Activated naive CD4-positive, alpha-beta T cell treated with anti-CD3 and anti-CD28 coated beads, Interleukin-2, amount 10 ng/mL, durations not matched to agents 7 days and 5 days (primary cell): ENCODE measurements at regions not wholly inside any gene's neighbourhood (a gene's known extent, or its start where the extent isn't known, plus 50 kb on each side); places are given as distances from the start of the nearest gene placed in this dataset.

ENCODE experiments used
- CTCF ChIA-PET: fragments of 350-600 bp; sonication (Branson Sonifier 250); formaldehyde crosslinking; loops from one replicate; lab custom pipeline; 2021; ENCODE audit warnings: antibody characterized with exemption; lab: Charles Lee
- DNase-seq: peaks from one replicate; pipeline ENCODE4 v3.0.0-alpha.2; 2020
- H3K27ac Mint-ChIP-seq: one replicate; pipeline ENCODE4 v1.8.0; 2021; ENCODE audit warnings: mild to moderate bottlenecking, moderate library complexity, mixed read lengths
- H3K27me3 Mint-ChIP-seq: one replicate; pipeline ENCODE4 v1.8.0; 2021; ENCODE audit warnings: mild to moderate bottlenecking, mixed read lengths
- H3K36me3 Mint-ChIP-seq: one replicate; pipeline ENCODE4 v1.8.0; 2021; ENCODE audit warnings: mixed read lengths
- H3K4me1 Mint-ChIP-seq: one replicate; pipeline ENCODE4 v1.8.0; 2021; ENCODE audit warnings: mixed read lengths
- H3K4me3 Mint-ChIP-seq: one replicate; pipeline ENCODE4 v1.8.0; 2021; ENCODE audit warnings: mild to moderate bottlenecking, moderate library complexity, mixed read lengths
- H3K9me3 Mint-ChIP-seq: one replicate; pipeline ENCODE4 v1.8.0; 2021; ENCODE audit warnings: mixed read lengths

DNA sequence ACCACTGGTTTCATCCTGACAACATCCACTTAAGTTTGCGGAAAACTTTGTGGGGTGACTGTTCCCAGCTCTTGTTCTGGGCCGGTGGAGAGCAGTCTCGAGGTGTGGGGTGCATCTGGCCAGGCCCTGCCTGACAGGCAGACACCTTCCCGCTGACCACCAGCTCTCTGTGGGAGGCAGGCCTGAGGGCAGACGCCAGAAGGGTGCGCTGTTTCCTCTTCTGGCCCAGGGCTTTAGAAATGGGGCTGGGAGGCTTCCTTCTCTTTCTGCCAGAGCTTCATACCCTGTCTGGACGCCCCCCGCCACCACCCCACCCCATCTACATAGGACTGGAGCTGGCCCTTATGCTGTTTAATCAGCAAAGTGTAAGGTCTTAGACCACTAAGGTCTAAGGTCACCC is 263.8 kb downstream of the LOXHD1 start:
- H3K27me3 Mint-ChIP-seq = peaks cover 11% of the 10 kb centered on the region
- no peaks in the 10 kb centered on the region for H3K9me3 Mint-ChIP-seq
- H3K27ac Mint-ChIP-seq = no peak overlapping the region
- H3K4me1 Mint-ChIP-seq = peaks cover 13% of the 10 kb centered on the region
- CTCF ChIA-PET = interaction anchor here (0.9 to 1.2 kb wide), 2 partner anchors 9 to 113 kb away, joined by 3 read pairs; no protein-coding TSS in a partner anchor
- no peak for DNase-seq
- H3K36me3 Mint-ChIP-seq = no peaks in the 10 kb centered on the region
- no peak overlapping the region for H3K4me3 Mint-ChIP-seq

DNA sequence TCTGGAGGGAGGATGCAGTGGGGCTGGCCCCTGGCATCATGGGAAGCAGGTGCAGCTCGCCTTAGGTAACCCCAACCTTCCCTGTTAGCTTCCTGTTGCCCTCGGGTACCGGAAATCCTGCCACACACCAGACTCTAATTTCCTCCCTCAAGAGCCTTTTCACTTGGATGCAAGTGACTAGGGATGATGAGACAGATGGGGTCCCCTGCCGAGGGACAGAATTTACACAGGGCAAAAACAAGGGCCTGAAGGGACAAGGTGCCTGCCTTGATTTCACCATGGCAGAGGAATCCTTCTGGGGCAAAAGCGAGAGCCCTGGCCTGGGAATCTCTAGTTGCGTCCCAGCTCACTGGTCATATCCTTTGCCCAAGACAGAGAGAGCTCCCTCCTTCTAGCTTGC is 263.1 kb downstream of the LOXHD1 start:
- H3K9me3 Mint-ChIP-seq = no peaks in the 10 kb centered on the region
- peaks cover 13% of the 10 kb centered on the region for H3K4me1 Mint-ChIP-seq
- H3K27ac Mint-ChIP-seq = no peak overlapping the region
- peaks cover 4% of the 10 kb centered on the region for H3K27me3 Mint-ChIP-seq
- no peak for DNase-seq
- no peaks in the 10 kb centered on the region for H3K36me3 Mint-ChIP-seq
- H3K4me3 Mint-ChIP-seq = no peak overlapping the region
- CTCF ChIA-PET = interaction anchor here (1.2 kb wide), 1 partner anchor 114 kb away, joined by 3 read pairs; no protein-coding TSS in a partner anchor

DNA sequence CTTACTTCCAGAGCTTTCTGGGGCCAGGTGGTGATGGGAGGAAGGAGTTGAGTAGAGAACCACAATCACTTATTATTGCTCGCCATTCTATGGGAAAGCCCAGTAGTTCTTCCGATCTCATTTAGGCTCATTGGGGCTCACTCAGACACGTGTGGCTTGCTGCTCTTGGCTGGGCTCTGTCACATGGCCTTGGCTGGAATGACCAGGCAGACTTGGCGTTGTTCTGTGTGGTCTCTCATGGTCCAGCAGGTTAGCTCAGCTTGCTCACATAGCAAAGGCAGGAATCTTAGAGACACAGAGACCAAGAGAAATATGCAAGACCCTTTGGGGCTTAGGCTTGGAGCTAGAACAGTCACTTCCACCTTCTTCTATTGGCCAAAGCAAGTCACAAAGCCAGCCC is 261.2 kb downstream of the LOXHD1 start:
- Mint-ChIP-seq H3K27ac (no peak overlapping the region), H3K9me3 (no peaks in the 10 kb centered on the region), H3K4me1 (peaks cover 13% of the 10 kb centered on the region), H3K4me3 (no peak overlapping the region), H3K27me3 (peaks cover 7% of the 10 kb centered on the region), H3K36me3 (no peaks in the 10 kb centered on the region)
- no peak for DNase-seq
- CTCF ChIA-PET = no interaction called here

DNA sequence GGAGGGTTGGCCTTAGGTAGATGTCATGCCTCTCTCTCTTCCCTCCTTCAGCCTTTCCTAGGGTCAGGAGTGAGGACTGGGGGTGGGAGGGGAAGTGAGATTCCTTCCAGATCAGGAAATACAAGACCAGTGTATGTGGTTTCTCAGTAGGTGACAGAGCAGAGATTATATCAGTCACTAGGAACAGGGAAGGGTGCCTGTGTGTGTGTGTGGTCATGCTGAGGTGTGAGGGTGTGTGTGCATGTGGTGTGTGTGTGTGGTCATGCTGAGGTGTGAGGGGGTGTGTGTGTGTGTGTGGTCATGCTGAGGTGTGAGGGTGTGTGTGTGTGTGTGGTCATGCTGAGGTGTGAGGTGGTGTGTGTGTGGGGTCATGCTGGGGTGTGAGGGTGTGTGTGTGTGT is 259.8 kb downstream of the LOXHD1 start:
- DNase-seq = no peak
- peaks cover 16% of the 10 kb centered on the region for H3K27me3 Mint-ChIP-seq
- peaks cover 13% of the 10 kb centered on the region for H3K4me1 Mint-ChIP-seq
- H3K9me3 Mint-ChIP-seq = no peaks in the 10 kb centered on the region
- CTCF ChIA-PET = no interaction called here
- no peak overlapping the region for H3K4me3 Mint-ChIP-seq
- H3K36me3 Mint-ChIP-seq = no peaks in the 10 kb centered on the region
- peak overlapping the region; percentile 59 for H3K27ac Mint-ChIP-seq

DNA sequence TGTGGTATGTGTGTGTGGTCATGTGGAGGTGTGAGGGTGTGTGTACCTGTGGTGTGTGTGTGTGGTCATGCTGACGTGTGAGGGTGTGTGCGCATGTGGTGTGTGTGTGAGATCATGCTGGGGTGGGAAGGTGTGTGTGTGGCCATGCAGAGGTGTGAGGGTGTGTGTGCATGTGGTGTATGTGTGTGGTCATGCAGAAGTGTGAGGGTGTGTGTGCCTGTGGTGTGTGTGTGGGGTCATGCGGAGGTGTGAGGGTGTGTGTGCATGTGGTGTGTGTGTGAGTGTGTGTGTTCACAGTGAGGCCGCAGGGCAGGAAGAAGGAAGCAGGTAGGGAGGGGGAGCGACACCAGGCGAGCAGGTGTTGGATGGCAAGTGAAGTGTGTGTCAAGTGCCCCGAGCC is 259.0 kb downstream of the LOXHD1 start:
- CTCF ChIA-PET = no interaction called here
- Mint-ChIP-seq H3K4me3 (no peak overlapping the region), H3K36me3 (no peaks in the 10 kb centered on the region), H3K27ac (no peak overlapping the region), H3K4me1 (peaks cover 13% of the 10 kb centered on the region), H3K9me3 (no peaks in the 10 kb centered on the region), H3K27me3 (peaks cover 16% of the 10 kb centered on the region)
- DNase-seq = no peak

DNA sequence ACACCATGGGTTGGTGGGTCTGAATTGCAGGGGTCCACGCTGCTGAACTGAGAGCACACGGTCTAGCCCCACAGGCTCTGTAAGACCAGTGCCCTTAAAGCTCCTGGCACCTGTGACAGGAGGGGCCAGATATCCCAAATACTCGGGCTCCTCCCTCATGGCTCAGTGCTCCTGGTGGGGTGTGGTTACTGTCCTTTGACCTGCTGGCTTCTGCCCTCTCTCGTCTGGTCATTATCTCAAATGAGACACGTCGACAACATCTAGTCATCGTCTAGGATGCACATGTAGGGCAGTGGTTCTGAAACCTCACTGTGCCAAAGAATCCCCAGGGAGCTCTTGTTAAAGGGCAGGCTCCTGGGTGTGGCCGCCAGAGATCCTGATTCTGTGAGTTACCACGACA is 258.4 kb downstream of the LOXHD1 start:
- DNase-seq = no peak
- Mint-ChIP-seq H3K9me3 (no peaks in the 10 kb centered on the region), H3K4me1 (peaks cover 13% of the 10 kb centered on the region), H3K27ac (no peak overlapping the region), H3K4me3 (no peak overlapping the region), H3K36me3 (no peaks in the 10 kb centered on the region), H3K27me3 (peaks cover 16% of the 10 kb centered on the region)
- CTCF ChIA-PET = no interaction called here

DNA sequence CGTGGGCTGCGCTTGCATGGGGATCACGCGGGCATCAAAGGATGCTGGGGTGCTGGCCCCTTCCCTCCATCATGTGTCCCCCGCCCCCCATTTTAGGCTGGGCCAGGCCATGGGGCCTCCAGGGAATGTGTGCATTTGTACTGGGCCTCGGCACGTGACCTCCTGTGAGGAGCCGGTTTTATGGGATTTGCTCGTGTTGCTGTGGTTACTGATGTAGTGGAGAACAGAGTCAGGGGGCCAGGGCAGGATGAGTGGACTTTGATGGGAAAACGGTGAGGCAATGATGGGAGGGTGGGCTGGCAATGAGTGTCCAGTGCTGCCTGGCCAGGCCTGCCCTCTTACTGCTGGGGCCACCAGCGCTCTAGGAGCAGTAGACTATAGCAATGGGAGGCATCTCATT is 257.7 kb downstream of the LOXHD1 start:
- Mint-ChIP-seq H3K4me3 (no peak overlapping the region), H3K27me3 (peaks cover 16% of the 10 kb centered on the region), H3K36me3 (no peaks in the 10 kb centered on the region), H3K9me3 (no peaks in the 10 kb centered on the region), H3K27ac (no peak overlapping the region), H3K4me1 (peaks cover 9% of the 10 kb centered on the region)
- CTCF ChIA-PET = no interaction called here
- DNase-seq = no peak

DNA sequence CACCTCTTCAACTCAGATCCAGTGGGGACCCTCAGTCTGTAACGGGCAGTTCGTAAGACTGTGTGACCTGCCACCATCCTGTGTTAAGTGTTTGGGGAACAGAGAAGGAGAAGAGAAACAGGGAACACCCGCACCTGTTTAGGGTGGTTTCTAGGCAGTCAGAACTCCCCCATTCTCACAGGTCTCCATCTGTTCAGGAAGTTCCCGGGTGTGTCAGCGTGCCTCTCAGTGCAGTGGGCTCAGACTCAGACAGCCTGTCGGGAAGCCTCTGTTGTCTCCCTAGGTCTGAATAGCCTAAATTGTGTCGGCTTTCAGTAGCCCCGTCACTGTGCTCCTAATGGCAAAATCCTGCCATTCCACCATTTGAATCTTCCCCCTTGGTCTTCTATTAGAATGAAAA is 256.6 kb downstream of the LOXHD1 start:
- no peak overlapping the region for H3K27ac Mint-ChIP-seq
- CTCF ChIA-PET = no interaction called here
- H3K36me3 Mint-ChIP-seq = no peaks in the 10 kb centered on the region

DNA sequence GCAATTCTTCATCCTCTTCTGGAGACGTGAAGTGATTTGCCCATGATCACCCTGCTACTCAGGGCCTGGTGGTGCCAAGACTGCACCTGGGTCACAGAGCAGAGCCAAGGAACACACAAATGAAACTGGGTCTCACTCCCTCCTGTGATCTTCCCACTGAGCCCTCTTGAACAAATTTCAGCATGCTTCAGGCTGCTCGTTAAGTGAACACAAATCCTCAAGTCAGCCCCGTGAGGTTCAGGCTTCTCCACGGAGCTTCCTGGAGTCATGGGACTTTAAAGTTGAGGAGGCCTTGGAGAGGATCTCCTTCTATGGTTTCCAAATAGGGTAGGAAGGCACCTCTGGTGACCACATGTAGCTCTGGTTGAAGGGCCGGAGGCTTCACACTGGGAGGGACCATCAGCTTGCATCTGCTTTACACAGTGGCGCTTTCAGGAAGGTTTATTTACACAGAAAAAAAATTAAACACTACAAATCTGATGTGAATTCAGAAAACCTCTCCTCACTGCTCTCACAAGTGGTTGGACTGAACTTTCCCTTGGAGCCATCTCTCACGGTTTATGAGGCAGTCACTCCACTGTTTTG is 255.4 kb downstream of the LOXHD1 start:
- H3K4me1 Mint-ChIP-seq = peaks cover 9% of the 10 kb centered on the region
- no peak for DNase-seq
- H3K9me3 Mint-ChIP-seq = no peaks in the 10 kb centered on the region
- CTCF ChIA-PET = interaction anchor here (0.7 to 1.3 kb wide), 2 partner anchors 9 kb away, joined by 3 read pairs; no protein-coding TSS in a partner anchor
- H3K36me3 Mint-ChIP-seq = no peaks in the 10 kb centered on the region
- H3K4me3 Mint-ChIP-seq = no peak overlapping the region
- no peak overlapping the region for H3K27ac Mint-ChIP-seq
- H3K27me3 Mint-ChIP-seq = peaks cover 20% of the 10 kb centered on the region

More for the DNA sequence above, 256.6 kb downstream of the LOXHD1 start:
- H3K4me1 Mint-ChIP-seq = peaks cover 9% of the 10 kb centered on the region
- peaks cover 20% of the 10 kb centered on the region for H3K27me3 Mint-ChIP-seq
- DNase-seq = no peak
- no peaks in the 10 kb centered on the region for H3K9me3 Mint-ChIP-seq
- H3K4me3 Mint-ChIP-seq = no peak overlapping the region

DNA sequence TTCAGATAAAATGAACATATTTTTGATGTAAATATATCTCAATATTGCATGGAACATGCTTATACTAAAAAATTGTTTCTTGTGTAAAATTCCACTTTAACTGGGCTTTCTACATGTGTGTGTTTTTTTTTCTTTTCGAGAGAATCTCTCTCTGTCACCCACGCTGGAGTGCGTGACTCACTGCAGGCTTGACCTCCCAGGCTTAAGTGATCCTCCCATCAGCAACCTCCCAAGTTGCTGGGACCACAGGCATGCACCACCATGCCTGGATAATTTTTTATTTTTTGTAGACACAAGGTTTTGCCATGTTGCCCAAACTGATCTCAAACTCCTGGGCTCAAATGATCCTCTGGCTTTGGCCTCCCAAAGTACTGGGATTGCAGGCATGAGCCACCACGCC is 254.6 kb downstream of the LOXHD1 start:
- peaks cover 5% of the 10 kb centered on the region for H3K4me1 Mint-ChIP-seq
- no peak overlapping the region for H3K27ac Mint-ChIP-seq
- no peaks in the 10 kb centered on the region for H3K9me3 Mint-ChIP-seq
- CTCF ChIA-PET = interaction anchor here (1.3 kb wide), 1 partner anchor 10 kb away, joined by 3 read pairs; no protein-coding TSS in a partner anchor
- no peak for DNase-seq
- H3K36me3 Mint-ChIP-seq = no peaks in the 10 kb centered on the region
- no peak overlapping the region for H3K4me3 Mint-ChIP-seq
- peaks cover 23% of the 10 kb centered on the region for H3K27me3 Mint-ChIP-seq

DNA sequence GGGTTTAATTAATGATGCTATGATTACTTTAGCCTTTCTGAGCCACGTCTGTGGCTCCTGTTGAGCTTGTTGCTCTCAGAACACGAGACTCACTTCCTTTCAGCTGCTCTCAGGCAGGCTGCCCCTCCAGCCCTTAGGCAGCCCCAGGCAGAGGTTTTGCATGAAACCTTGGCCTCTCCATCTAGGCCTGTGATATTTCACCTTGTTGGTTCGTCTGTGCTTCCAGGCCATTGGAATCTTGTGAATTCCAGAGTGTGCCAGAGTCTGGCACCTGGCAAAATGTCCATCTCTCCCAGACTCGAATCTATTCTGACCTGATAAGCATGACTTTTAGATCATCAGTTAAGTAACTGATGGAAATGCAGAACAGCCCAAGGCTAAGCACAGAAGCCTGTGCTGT is 254.1 kb downstream of the LOXHD1 start:
- H3K4me3 Mint-ChIP-seq = no peak overlapping the region
- H3K36me3 Mint-ChIP-seq = no peaks in the 10 kb centered on the region
- peaks cover 26% of the 10 kb centered on the region for H3K27me3 Mint-ChIP-seq
- H3K9me3 Mint-ChIP-seq = no peaks in the 10 kb centered on the region
- no peak overlapping the region for H3K27ac Mint-ChIP-seq
- CTCF ChIA-PET = interaction anchor here (1.3 kb wide), 1 partner anchor 10 kb away, joined by 3 read pairs; no protein-coding TSS in a partner anchor
- peaks cover 2% of the 10 kb centered on the region for H3K4me1 Mint-ChIP-seq
- no peak for DNase-seq

DNA sequence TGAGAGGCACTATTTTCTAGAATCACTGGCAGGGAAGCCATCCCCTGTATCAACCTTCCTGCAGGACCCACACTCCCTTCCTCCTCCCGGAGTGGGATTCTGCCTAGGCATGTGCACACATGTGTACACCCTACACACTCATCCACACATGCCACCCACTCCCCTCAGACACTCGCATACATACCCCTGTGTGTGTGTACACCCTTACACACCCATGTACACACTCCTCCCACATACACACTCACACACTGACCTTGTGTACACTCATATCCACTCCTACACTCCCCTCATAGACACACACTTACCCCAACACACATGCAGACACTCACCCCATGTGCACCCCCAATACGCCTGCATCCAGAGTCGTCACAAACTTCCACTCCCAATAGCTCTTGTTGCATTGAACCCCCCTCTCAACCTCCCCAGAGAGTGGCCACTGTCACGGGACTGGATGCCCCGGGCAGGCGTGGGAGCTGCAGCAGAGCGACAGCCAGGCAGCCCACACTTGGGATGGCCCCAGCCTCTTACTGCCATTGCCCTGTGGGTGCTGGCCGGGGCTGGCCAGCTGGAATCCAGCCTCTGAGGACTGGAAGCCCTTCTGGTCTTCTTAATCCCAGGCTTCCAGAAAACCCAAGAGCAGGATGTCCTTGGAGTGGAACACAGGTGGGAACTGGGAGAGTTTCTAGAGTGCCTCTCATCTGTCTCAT is 251.0 kb downstream of the LOXHD1 start:
- no peak overlapping the region for H3K4me3 Mint-ChIP-seq
- no peaks in the 10 kb centered on the region for H3K9me3 Mint-ChIP-seq
- peaks cover 18% of the 10 kb centered on the region for H3K27me3 Mint-ChIP-seq
- CTCF ChIA-PET = no interaction called here
- H3K4me1 Mint-ChIP-seq = no peaks in the 10 kb centered on the region
- no peak for DNase-seq
- no peak overlapping the region for H3K27ac Mint-ChIP-seq
- no peaks in the 10 kb centered on the region for H3K36me3 Mint-ChIP-seq

DNA sequence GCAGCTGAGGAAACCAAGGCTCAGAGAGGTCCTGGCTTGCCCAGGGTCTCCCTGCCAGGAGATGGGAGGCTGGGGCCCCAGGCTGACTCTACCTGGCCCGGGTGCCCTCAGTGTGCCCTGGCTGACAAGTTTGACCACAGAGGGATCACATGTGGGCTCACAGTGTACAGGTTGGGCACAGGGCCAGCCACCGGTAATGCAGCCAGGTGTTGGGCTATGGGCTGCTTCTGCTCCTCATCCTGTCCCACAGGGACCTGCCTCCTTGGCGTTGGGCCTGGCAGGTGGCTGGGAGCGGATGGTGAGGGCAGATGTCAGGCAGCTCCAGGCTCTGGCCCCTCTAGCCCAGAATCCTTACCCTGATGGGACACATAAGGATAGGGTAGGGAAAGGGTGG is 250.5 kb downstream of the LOXHD1 start:
- H3K4me3 Mint-ChIP-seq = no peak overlapping the region
- H3K27ac Mint-ChIP-seq = no peak overlapping the region
- H3K9me3 Mint-ChIP-seq = no peaks in the 10 kb centered on the region
- H3K36me3 Mint-ChIP-seq = no peaks in the 10 kb centered on the region
- no peak for DNase-seq
- peaks cover 12% of the 10 kb centered on the region for H3K27me3 Mint-ChIP-seq
- CTCF ChIA-PET = no interaction called here
- no peaks in the 10 kb centered on the region for H3K4me1 Mint-ChIP-seq

DNA sequence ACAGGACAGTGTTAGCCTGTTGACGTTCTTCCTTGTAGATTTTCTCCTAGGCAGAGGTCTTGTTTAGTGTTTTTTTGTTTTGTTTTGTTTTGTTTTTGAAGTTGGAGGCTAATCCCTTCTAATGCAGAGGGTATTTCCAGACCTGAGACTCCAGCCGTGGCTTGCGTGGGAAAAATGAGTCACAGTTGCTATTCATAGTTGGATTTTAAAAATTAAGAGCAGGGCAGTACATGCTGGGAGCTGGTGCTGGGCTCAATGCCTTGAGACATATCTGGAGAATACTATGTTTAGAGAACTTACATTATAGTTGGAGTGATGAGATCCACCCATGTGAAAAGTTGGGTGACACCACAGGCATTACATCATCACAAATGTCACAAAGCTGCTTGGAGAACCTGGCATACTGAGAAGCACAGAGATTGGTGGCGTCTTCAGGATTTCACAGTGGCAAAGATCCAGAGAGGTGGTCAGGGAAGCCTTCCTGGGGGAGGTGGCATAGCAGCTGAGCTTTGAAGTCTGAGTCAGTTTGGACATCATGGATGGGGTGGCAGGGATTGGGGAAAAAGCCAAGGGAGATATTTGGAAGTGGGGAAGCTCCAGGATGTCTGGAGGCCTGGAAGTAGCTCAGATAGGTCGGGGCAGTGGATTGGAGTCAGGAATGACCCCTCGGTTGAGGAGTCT is 249.4 kb downstream of the LOXHD1 start:
- H3K9me3 Mint-ChIP-seq = no peaks in the 10 kb centered on the region
- no peak for DNase-seq
- no peak overlapping the region for H3K27ac Mint-ChIP-seq
- no peaks in the 10 kb centered on the region for H3K4me1 Mint-ChIP-seq
- CTCF ChIA-PET = no interaction called here
- no peak overlapping the region for H3K4me3 Mint-ChIP-seq
- H3K27me3 Mint-ChIP-seq = peaks cover 11% of the 10 kb centered on the region
- no peaks in the 10 kb centered on the region for H3K36me3 Mint-ChIP-seq
